ENCODE measurements at regions not wholly inside any gene's neighbourhood (a gene's known extent, or its start where the extent isn't known, plus 50 kb on each side); places are given as distances from the start of the nearest gene placed in this dataset.

DNA sequence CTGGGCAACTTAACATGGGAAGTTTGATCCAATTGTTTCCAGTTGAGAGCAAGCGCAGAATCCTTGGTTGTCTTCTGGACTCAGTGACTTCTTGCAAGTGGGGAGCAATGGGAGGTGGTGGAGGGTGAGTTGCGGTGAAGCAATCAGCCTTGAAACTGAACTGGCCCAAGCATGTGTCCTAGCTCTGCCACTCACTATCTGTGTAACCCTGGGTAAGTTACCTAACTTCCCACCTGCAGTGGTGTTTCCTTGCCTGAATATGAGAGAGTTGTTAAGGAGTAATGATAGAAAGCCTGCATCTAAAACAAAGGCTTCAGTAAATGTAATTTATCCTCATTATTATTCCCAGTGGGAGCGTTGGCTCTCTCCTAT, 132.5 kb upstream of the NFIA start:
- Histone ChIP-seq H3K27me3 (ENCODE audit: control insufficient read depth in 2 of 2, insufficient read depth in 2 of 2, low read length in 2 of 2) (no peaks in the 10 kb centered on the region), H3K4me3 (replicated peaks in 1 of 3; ENCODE audit: low read depth in 2 of 3, low read length in 3 of 3) (no peak overlapping the region), H3K36me3 (replicated peaks in 1 of 2; ENCODE audit: control insufficient read depth in 1 of 2, insufficient read depth in 2 of 2, low read length in 2 of 2) (no peaks in the 10 kb centered on the region), H3K9ac (ENCODE audit: insufficient read depth, low read length, poor library complexity, severe bottlenecking) (no peak overlapping the region), H3K4me1 (ENCODE audit: control insufficient read depth in 1 of 2, insufficient read depth in 2 of 2, low read length in 2 of 2) (peaks cover 0 to 4% of the 10 kb centered on the region in 2 donors), H3K9me3 (replicated peaks in 1 of 2; ENCODE audit: control insufficient read depth in 1 of 2, insufficient read depth in 1 of 2, low read length in 2 of 2) (no peaks in the 10 kb centered on the region), H4K20me1 (ENCODE audit: insufficient read depth, low read length) (no peaks in the 10 kb centered on the region), H3K79me2 (ENCODE audit: insufficient read depth, low read length) (no peaks in the 10 kb centered on the region), H3K4me2 (replicated peaks; ENCODE audit: extremely low read depth, low read length, poor library complexity, severe bottlenecking) (no peak overlapping the region), H3K27ac (ENCODE audit: low read depth in 1 of 2, low read length in 2 of 2) (no peak overlapping the region), H2AFZ (ENCODE audit: insufficient read depth, low read depth, low read length, poor library complexity, severe bottlenecking) (no peak overlapping the region)
- intact Hi-C loops (cut with micrococcal nuclease) = no loop called here
- TF ChIP-seq CTCF (IDR thresholded peaks at IDR 0.05) = no peak
- 83% methylated on average over 1 of the region's 3 CpGs for WGBS (ENCODE audit: insufficient coverage)
- no peak for DNase-seq
- peaks cover 0 to 7% (median 3%) of the 10 kb centered on the region in 3 donors for H3K27me3 Mint-ChIP-seq (ENCODE audit: low read depth in 3 of 3)
- H3K27ac Mint-ChIP-seq = no peak overlapping the region
- peaks cover 6% of the 10 kb centered on the region for H3K4me1 Mint-ChIP-seq
- H3K36me3 Mint-ChIP-seq = no peaks in the 10 kb centered on the region
- peaks cover 0 to 3% (median 0%) of the 10 kb centered on the region in 7 donors for H3K9me3 Mint-ChIP-seq
- H3K4me3 Mint-ChIP-seq = no peak overlapping the region

- Histone ChIP-seq H2AFZ (ENCODE audit: insufficient read depth, low read depth, low read length, poor library complexity, severe bottlenecking) (no peak overlapping the region), H3K4me3 (replicated peaks in 1 of 3; ENCODE audit: low read depth in 2 of 3, low read length in 3 of 3) (no peak overlapping the region), H3K27me3 (ENCODE audit: control insufficient read depth in 2 of 2, insufficient read depth in 2 of 2, low read length in 2 of 2) (no peaks in the 10 kb centered on the region), H3K36me3 (replicated peaks in 1 of 2; ENCODE audit: control insufficient read depth in 1 of 2, insufficient read depth in 2 of 2, low read length in 2 of 2) (no peaks in the 10 kb centered on the region), H3K9ac (ENCODE audit: insufficient read depth, low read length, poor library complexity, severe bottlenecking) (no peak overlapping the region), H3K4me1 (ENCODE audit: control insufficient read depth in 1 of 2, insufficient read depth in 2 of 2, low read length in 2 of 2) (peaks cover 0 to 4% of the 10 kb centered on the region in 2 donors), H3K4me2 (replicated peaks; ENCODE audit: extremely low read depth, low read length, poor library complexity, severe bottlenecking) (no peak overlapping the region), H3K79me2 (ENCODE audit: insufficient read depth, low read length) (no peaks in the 10 kb centered on the region), H3K27ac (ENCODE audit: low read depth in 1 of 2, low read length in 2 of 2) (no peak overlapping the region), H4K20me1 (ENCODE audit: insufficient read depth, low read length) (no peaks in the 10 kb centered on the region), H3K9me3 (replicated peaks in 1 of 2; ENCODE audit: control insufficient read depth in 1 of 2, insufficient read depth in 1 of 2, low read length in 2 of 2) (no peaks in the 10 kb centered on the region)
- TF ChIP-seq CTCF (IDR thresholded peaks at IDR 0.05) = no peak
- Mint-ChIP-seq H3K36me3 (no peaks in the 10 kb centered on the region), H3K9me3 (no peaks in the 10 kb centered on the region), H3K4me3 (no peak overlapping the region), H3K27me3 (ENCODE audit: low read depth in 3 of 3) (peaks cover 0 to 7% (median 3%) of the 10 kb centered on the region in 3 donors), H3K27ac (peak overlapping the region in 1 of 7 donors; percentile 35), H3K4me1 (peaks cover 6% of the 10 kb centered on the region)
- 25% methylated on average over 4 of the region's 5 CpGs for WGBS (ENCODE audit: insufficient coverage)
- intact Hi-C loops (cut with micrococcal nuclease) = no loop called here
- DNase-seq = no peak
Observed at GRCh38 chr1:60949154-60949825, 133.1 kb upstream of the NFIA start.
